Osteoblast (primary cell): ENCODE measurements at regions not wholly inside any gene's neighbourhood (a gene's known extent, or its start where the extent isn't known, plus 50 kb on each side); places are given as distances from the start of the nearest gene placed in this dataset.

Experiments used
- DNase-seq: peaks from one replicate; pipeline ENCODE4 v3.0.0; 2011; ENCODE audit warnings: low spot score, mixed read lengths; ENCODE audit not compliant: insufficient read length; ENCODE audit errors: missing footprints
- H2AFZ ChIP-seq: 2 replicates; pipeline ENCODE4 v1.6.0; 2011; ENCODE audit warnings: mild to moderate bottlenecking, low read length
- H3K27ac ChIP-seq: 2 replicates; pipeline ENCODE4 v1.5.1; 2011; ENCODE audit warnings: mild to moderate bottlenecking, low read depth, low read length, moderate library complexity
- H3K27me3 ChIP-seq: 2 replicates; pipeline ENCODE4 v1.6.0; 2012; ENCODE audit warnings: mild to moderate bottlenecking, control low read depth, inconsistent platforms, low read length, moderate library complexity; ENCODE audit not compliant: insufficient read depth
- H3K36me3 ChIP-seq: 2 replicates; pipeline ENCODE4 v1.5.1; 2011; ENCODE audit warnings: mild to moderate bottlenecking, low read length, control low read depth, moderate library complexity; ENCODE audit not compliant: insufficient read depth
- H3K4me1 ChIP-seq: 2 replicates; pipeline ENCODE4 v1.5.1; 2011; ENCODE audit warnings: mild to moderate bottlenecking, low read length, control low read depth, moderate library complexity; ENCODE audit not compliant: insufficient read depth
- H3K4me2 ChIP-seq: 2 replicates; pipeline ENCODE4 v1.6.0; 2011; ENCODE audit warnings: mild to moderate bottlenecking, low read length; ENCODE audit not compliant: insufficient read depth
- H3K4me3 ChIP-seq: fragments of 200-600 bp; sonication (generic); 3 replicates; pipeline ENCODE4 v1.5.1; 2012; ENCODE audit warnings: mild to moderate bottlenecking, low read length, inconsistent platforms; ENCODE audit not compliant: insufficient read depth
- H3K79me2 ChIP-seq: 2 replicates; pipeline ENCODE4 v1.6.0; 2012; ENCODE audit warnings: mild to moderate bottlenecking, low read length, control low read depth, inconsistent platforms; ENCODE audit not compliant: insufficient read depth
- H3K9me3 ChIP-seq: 2 replicates; pipeline ENCODE4 v1.5.1; 2011; ENCODE audit warnings: low read depth, low read length, control low read depth
- H4K20me1 ChIP-seq: 2 replicates; pipeline ENCODE4 v1.6.0; 2012; ENCODE audit warnings: mild to moderate bottlenecking, low read length, control low read depth; ENCODE audit not compliant: insufficient read depth
- TF ChIP-seq, protein P1 (sequence below): IDR thresholded peaks from 2 replicates; pipeline ENCODE4 v1.5.1; 2011; ENCODE audit warnings: mild to moderate bottlenecking, low read depth, low read length, moderate library complexity; ENCODE audit errors: extremely low read depth

DNA sequence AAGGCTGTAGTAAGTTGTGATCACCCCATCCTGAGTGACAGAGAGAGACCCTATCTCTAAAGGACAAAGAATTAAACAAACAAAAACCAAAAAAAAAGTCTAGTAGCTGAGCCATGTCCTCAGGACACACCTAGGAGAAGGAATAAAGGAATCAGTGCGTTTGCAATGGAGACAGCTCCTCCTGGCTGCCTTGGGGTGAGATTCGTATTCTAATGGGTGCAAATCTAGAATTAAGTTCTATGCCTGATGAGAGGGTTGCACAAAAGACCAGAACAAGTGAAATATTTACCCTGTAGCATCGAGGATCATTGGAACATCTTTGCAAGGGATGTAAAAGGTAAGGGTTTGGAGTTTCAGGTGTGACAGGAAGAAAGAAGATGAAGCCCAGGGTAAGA lies 70.3 kb upstream of the BMAL1 start:
- Histone ChIP-seq H3K27me3 (no peaks in the 10 kb centered on the region), H3K9me3 (no peaks in the 10 kb centered on the region), H4K20me1 (no peaks in the 10 kb centered on the region), H3K79me2 (no peaks in the 10 kb centered on the region), H3K4me1 (peaks cover 11% of the 10 kb centered on the region), H2AFZ (peak overlapping the region; percentile 87), H3K4me2 (peak overlapping the region; percentile 78), H3K4me3 (no peak overlapping the region), H3K36me3 (no peaks in the 10 kb centered on the region), H3K27ac (peak overlapping the region; percentile 70)
- DNase-seq: no peak
- TF ChIP-seq, protein P1, sequence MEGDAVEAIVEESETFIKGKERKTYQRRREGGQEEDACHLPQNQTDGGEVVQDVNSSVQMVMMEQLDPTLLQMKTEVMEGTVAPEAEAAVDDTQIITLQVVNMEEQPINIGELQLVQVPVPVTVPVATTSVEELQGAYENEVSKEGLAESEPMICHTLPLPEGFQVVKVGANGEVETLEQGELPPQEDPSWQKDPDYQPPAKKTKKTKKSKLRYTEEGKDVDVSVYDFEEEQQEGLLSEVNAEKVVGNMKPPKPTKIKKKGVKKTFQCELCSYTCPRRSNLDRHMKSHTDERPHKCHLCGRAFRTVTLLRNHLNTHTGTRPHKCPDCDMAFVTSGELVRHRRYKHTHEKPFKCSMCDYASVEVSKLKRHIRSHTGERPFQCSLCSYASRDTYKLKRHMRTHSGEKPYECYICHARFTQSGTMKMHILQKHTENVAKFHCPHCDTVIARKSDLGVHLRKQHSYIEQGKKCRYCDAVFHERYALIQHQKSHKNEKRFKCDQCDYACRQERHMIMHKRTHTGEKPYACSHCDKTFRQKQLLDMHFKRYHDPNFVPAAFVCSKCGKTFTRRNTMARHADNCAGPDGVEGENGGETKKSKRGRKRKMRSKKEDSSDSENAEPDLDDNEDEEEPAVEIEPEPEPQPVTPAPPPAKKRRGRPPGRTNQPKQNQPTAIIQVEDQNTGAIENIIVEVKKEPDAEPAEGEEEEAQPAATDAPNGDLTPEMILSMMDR: peak; percentile 22

DNA sequence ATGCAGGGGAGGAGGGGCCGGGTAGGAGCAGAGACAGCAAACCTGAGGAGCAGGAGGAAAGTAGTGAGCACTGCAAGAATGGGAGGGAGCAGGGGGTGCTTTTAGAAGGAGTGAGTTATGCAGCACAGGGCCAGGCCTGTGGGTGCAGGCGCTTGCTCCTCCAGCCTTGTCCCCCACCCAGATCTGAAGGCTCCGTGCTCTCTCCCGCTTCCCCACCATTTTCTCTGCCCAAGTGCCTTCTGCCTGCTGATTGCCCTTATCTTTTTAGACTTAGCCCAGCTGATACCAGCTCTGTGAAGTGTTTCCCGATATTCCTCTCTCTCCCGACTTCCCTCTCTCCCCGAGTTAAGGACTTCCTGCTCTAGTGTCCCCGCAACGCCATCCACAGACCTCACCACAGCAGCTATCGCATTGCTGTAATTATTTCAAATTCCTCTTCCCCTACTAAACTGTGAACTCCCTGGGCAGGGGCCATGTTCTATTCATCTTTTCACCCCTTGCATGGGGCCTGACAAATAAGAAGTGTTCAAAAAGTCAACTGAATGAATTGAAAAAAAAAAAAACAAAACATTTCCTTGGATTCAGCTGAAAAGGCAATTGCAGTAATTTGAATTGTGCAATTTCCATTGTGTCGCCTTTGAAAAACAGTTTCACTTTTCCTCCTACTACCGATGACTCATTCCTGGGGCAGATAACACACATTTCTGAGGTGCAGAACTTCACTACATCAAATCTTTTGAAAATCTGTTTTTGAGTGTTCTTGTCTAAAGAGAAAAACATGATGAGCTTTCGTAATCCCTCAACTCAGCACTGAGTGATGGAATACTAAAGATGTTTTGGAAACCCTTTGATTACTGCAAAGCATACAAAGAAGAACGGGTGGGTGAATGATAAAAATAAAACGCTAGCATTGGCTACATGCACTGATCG lies 69.7 kb upstream of the BMAL1 start:
- no peaks in the 10 kb centered on the region for H3K9me3 ChIP-seq
- H3K79me2 ChIP-seq: no peaks in the 10 kb centered on the region

DNA sequence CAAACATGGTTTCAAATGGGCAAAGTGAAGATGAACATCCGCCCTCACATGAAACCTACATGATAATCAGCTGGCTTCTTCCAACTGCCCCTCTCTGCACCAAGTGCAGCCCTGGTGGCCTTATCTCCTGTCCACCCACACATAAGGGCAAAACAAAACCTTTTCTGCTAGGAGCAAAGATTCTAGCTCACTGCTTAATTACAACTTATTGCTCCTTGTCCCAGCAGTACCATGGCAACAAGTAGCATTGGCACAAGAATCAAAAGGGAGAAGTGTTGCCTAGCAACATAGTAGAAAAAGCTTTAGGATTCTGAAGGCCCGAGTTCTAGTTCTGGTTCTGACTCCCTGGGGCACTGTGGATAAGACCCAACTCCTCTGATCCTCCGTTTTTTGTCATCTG lies 68.7 kb upstream of the BMAL1 start:
- TF ChIP-seq, protein P1: no peak
- H3K27ac ChIP-seq: peak overlapping the region; percentile 70

More for the DNA sequence above, 69.7 kb upstream of the BMAL1 start:
- DNase-seq: no peak
- TF ChIP-seq, protein P1: no peak
- H4K20me1 ChIP-seq: no peaks in the 10 kb centered on the region
- no peaks in the 10 kb centered on the region for H3K36me3 ChIP-seq
- H2AFZ ChIP-seq: peak overlapping the region; percentile 87
- peak overlapping the region; percentile 70 for H3K27ac ChIP-seq
- peak overlapping the region; percentile 55 for H3K4me3 ChIP-seq
- H3K27me3 ChIP-seq: no peaks in the 10 kb centered on the region
- H3K4me2 ChIP-seq: peak overlapping the region; percentile 78
- H3K4me1 ChIP-seq: peaks cover 11% of the 10 kb centered on the region

DNA sequence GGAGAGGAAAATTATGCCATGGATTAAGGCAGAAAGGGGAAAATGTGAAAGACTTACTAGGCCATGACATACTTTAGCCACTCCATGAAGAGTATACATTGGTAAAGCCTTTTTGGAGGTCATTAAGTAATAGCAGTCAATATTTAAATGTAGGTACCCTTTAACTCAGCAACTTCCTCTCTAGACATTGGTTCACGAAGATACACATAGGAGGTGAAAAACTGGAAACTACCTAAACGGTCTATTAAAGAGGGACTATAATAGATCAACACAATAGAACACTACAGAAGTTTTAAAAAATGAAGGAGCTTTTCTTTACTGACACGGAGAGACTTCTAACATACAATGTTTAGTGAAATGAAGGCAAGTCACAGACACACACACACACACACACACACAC lies 68.2 kb upstream of the BMAL1 start:
- Histone ChIP-seq H3K27ac (peak overlapping the region; percentile 70), H4K20me1 (no peaks in the 10 kb centered on the region), H3K4me1 (peaks cover 18% of the 10 kb centered on the region), H3K36me3 (no peaks in the 10 kb centered on the region), H3K79me2 (no peaks in the 10 kb centered on the region), H3K4me3 (no peak overlapping the region), H2AFZ (no peak overlapping the region), H3K4me2 (no peak overlapping the region), H3K27me3 (no peaks in the 10 kb centered on the region), H3K9me3 (no peaks in the 10 kb centered on the region)
- TF ChIP-seq, protein P1: no peak
- no peak for DNase-seq

More for the DNA sequence above, 68.7 kb upstream of the BMAL1 start:
- Histone ChIP-seq H3K4me3 (no peak overlapping the region), H4K20me1 (no peaks in the 10 kb centered on the region), H3K27me3 (no peaks in the 10 kb centered on the region), H3K36me3 (no peaks in the 10 kb centered on the region), H3K79me2 (no peaks in the 10 kb centered on the region), H3K9me3 (no peaks in the 10 kb centered on the region), H2AFZ (no peak overlapping the region), H3K4me2 (peak overlapping the region; percentile 78), H3K4me1 (peaks cover 13% of the 10 kb centered on the region)
- no peak for DNase-seq
